Activated T-cell treated with anti-CD3 and anti-CD28 coated beads for 24 hours (primary cell): ENCODE measurements at regions not wholly inside any gene's neighbourhood (a gene's known extent, or its start where the extent isn't known, plus 50 kb on each side); places are given as distances from the start of the nearest gene placed in this dataset.

ENCODE experiments used
- DNase-seq: peaks from one replicate; pipeline ENCODE4 v3.0.0-alpha.2; 2020; ENCODE audit warnings: low read depth

- DNase-seq: no peak
Observed at GRCh38 chr12:98402671-98403070, 112.7 kb upstream of the TMPO start.

- no peak for DNase-seq
Observed at GRCh38 chr12:98403385-98403784, 112.0 kb upstream of the TMPO start.

- DNase-seq: no peak
Observed at GRCh38 chr12:98403936-98404335, 111.5 kb upstream of the TMPO start.

- DNase-seq: no peak
Observed at GRCh38 chr12:98405805-98406366, 109.5 kb upstream of the TMPO start.

- no peak for DNase-seq
Observed at GRCh38 chr12:98406378-98406777, 109.0 kb upstream of the TMPO start.

- DNase-seq: no peak
Observed at GRCh38 chr12:98408681-98409080, 106.7 kb upstream of the TMPO start.

GRCh38 chr12:98409548-98409947 lies 105.8 kb upstream of the TMPO start:
- DNase-seq: no peak

- DNase-seq: no peak
Observed at GRCh38 chr12:98410356-98410755, 105.0 kb upstream of the TMPO start.

- no peak for DNase-seq
Observed at GRCh38 chr12:98416845-98417244, 98.5 kb upstream of the TMPO start.

- no peak for DNase-seq
Observed at GRCh38 chr12:98417266-98417665, 98.1 kb upstream of the TMPO start.

- DNase-seq: no peak
Observed at GRCh38 chr12:98418357-98419075, 96.9 kb upstream of the TMPO start.

GRCh38 chr12:98419081-98419794 lies 96.2 kb upstream of the TMPO start:
- no peak for DNase-seq

GRCh38 chr12:98419795-98420404 lies 95.5 kb upstream of the TMPO start:
- DNase-seq: no peak

- no peak for DNase-seq
Observed at GRCh38 chr12:98420461-98420860, 94.9 kb upstream of the TMPO start.

- DNase-seq: no peak
Observed at GRCh38 chr12:98421316-98421715, 94.1 kb upstream of the TMPO start.

GRCh38 chr12:98422359-98422758 lies 93.0 kb upstream of the TMPO start:
- DNase-seq: no peak

GRCh38 chr12:98422812-98423211 lies 92.6 kb upstream of the TMPO start:
- no peak for DNase-seq

- no peak for DNase-seq
Observed at GRCh38 chr12:98423963-98424362, 91.4 kb upstream of the TMPO start.

GRCh38 chr12:98424726-98425401 lies 90.5 kb upstream of the TMPO start:
- peak; percentile 42 for DNase-seq

GRCh38 chr12:98425859-98426258 lies 89.5 kb upstream of the TMPO start:
- DNase-seq: no peak

- DNase-seq: no peak
Observed at GRCh38 chr12:98431089-98431488, 84.3 kb upstream of the TMPO start.

- no peak for DNase-seq
Observed at GRCh38 chr12:98437166-98437565, 78.2 kb upstream of the TMPO start.
